ENCODE measurements at regions not wholly inside any gene's neighbourhood (a gene's known extent, or its start where the extent isn't known, plus 50 kb on each side); places are given as distances from the start of the nearest gene placed in this dataset.

- no peak overlapping the region for H3K4me2 ChIP-seq (ENCODE audit: insufficient read depth, low read length)
- intact Hi-C loops (cut with micrococcal nuclease) (no loop called here), in situ Hi-C loops (cut with MboI) (no loop called here)
- FAIRE-seq (no peak), ATAC-seq (no peak), DNase-seq (ENCODE audit: extremely low read depth in 1 of 4, low spot score in 3 of 4) (no peak)
- BruUV-seq (replicated peaks): no TSS peak
- no peaks in the 10 kb centered on the region for H3K79me2 ChIP-seq (ENCODE audit: control insufficient read depth, insufficient read depth, low read length)
- H3K27ac ChIP-seq (ENCODE audit: extremely low read depth, low read depth, low read length): no peak overlapping the region
- H3K4me3 ChIP-seq: no peak overlapping the region
- no peak overlapping the region for H3K9ac ChIP-seq (ENCODE audit: insufficient read depth in 1 of 2, low read depth in 2 of 2, low read length in 2 of 2)
- 2% methylated on average over 6 of the region's 6 CpGs for WGBS (ENCODE audit: insufficient coverage, low coverage, missing lambda C conversion rate)
- H2AFZ ChIP-seq (ENCODE audit: low read depth, low read length): no peak overlapping the region
- POLR2A ChIA-PET: interaction anchor here (1.0 kb wide), 1 partner anchor 18 kb away, joined by 3 read pairs; no protein-coding TSS in a partner anchor
- H4K20me1 ChIP-seq (replicated peaks; ENCODE audit: control insufficient read depth, insufficient read depth, low read length): no peaks in the 10 kb centered on the region
- H3K27me3 ChIP-seq (ENCODE audit: control insufficient read depth in 2 of 2, insufficient read depth in 2 of 2, low read length in 2 of 2): peaks cover 0 to 29% of the 10 kb centered on the region in 2 experiments; a peak in 3 of 5 replicates
- H3K36me3 ChIP-seq (ENCODE audit: control insufficient read depth, insufficient read depth, low read length): no peaks in the 10 kb centered on the region
- TF ChIP-seq ZNF311 (CRISPR knock-in tag; IDR thresholded peaks at IDR 0.05) (no peak), ZC3H8 (IDR thresholded peaks at IDR 0.05) (no peak), MLLT1 (IDR thresholded peaks at IDR 0.05) (no peak), E2F6 (IDR thresholded peaks at IDR 0.05; ENCODE audit: borderline replicate concordance in 1 of 2, extremely low read depth in 1 of 2, insufficient read depth in 1 of 2, insufficient read length in 1 of 2, low read depth in 1 of 2, low read length in 1 of 2, poor library complexity in 1 of 2, severe bottlenecking in 1 of 2) (no peak), SIRT6 (IDR thresholded peaks at IDR 0.05; ENCODE audit: low read depth, low read length) (no peak), THAP7 (CRISPR knock-in tag; IDR thresholded peaks at IDR 0.05) (no peak), MAFK (IDR thresholded peaks at IDR 0.05; ENCODE audit: low read length) (no peak), PHB2 (IDR thresholded peaks at IDR 0.05; ENCODE audit: low read depth) (no peak), HDAC2 (IDR thresholded peaks at IDR 0.05) (no peak), GTF2E2 (tag; IDR thresholded peaks at IDR 0.05) (no peak), PTTG1 (tag; IDR thresholded peaks at IDR 0.05; ENCODE audit: low read depth) (no peak), CBFA2T3 (IDR thresholded peaks at IDR 0.05) (no peak), CHD4 (IDR thresholded peaks at IDR 0.05; ENCODE audit: insufficient read depth, insufficient replicate concordance, low read depth, low read length, poor library complexity, severe bottlenecking) (no peak), POU5F1 (IDR thresholded peaks at IDR 0.05; ENCODE audit: borderline replicate concordance, low read depth, low read length, partially characterized antibody) (no peak), RAD21 (CRISPR knock-in tag; conservative IDR thresholded peaks at IDR 0.05 in 1 of 2, IDR thresholded peaks at IDR 0.05 in 1 of 2) (no peak), TRIM28 (IDR thresholded peaks at IDR 0.05) (no peak)
- TF ChIP-seq, protein P1, sequence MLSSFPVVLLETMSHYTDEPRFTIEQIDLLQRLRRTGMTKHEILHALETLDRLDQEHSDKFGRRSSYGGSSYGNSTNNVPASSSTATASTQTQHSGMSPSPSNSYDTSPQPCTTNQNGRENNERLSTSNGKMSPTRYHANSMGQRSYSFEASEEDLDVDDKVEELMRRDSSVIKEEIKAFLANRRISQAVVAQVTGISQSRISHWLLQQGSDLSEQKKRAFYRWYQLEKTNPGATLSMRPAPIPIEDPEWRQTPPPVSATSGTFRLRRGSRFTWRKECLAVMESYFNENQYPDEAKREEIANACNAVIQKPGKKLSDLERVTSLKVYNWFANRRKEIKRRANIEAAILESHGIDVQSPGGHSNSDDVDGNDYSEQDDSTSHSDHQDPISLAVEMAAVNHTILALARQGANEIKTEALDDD (IDR thresholded peaks at IDR 0.05): no peak
- H3K4me1 ChIP-seq (replicated peaks in 1 of 2; ENCODE audit: control insufficient read depth in 2 of 2, insufficient read depth in 2 of 2, low read length in 2 of 2): no peaks in the 10 kb centered on the region
- CTCF ChIA-PET (ENCODE audit: low intra/inter-chr PET ratio): no interaction called here
- H3K9me3 ChIP-seq (replicated peaks; ENCODE audit: control insufficient read depth, insufficient read depth, low read depth, low read length): no peaks in the 10 kb centered on the region
- no peaks in the 10 kb centered on the region for H3K9me1 ChIP-seq (ENCODE audit: control insufficient read depth, insufficient read depth, low read length)
These were observed 207.9 kb upstream of the RAB6C start for GRCh38 chr2:129771418-129772189.
